ENCODE measurements at regions not wholly inside any gene's neighbourhood (a gene's known extent, or its start where the extent isn't known, plus 50 kb on each side); places are given as distances from the start of the nearest gene placed in this dataset.
A peak's percentile ranks its signal among the peaks of the same experiment; 100 is the strongest.

GRCh38 chr3:189082666-189083427 is 88.9 kb upstream of the TPRG1 start:
- no peaks in the 10 kb centered on the region for H3K36me3 Mint-ChIP-seq
- no peak overlapping the region for H3K4me3 ChIP-seq (ENCODE audit: low read length)
- no peaks in the 10 kb centered on the region for H3K36me3 ChIP-seq (ENCODE audit: control insufficient read depth in 2 of 3, insufficient read depth in 3 of 3, low read length in 3 of 3)
- H3K27me3 ChIP-seq (ENCODE audit: control insufficient read depth in 2 of 2, insufficient read depth in 2 of 2, low read length in 2 of 2) = no peaks in the 10 kb centered on the region
- H3K4me3 Mint-ChIP-seq = no peak overlapping the region
- H3K27ac Mint-ChIP-seq = no peak overlapping the region
- no peak for DNase-seq
- peaks cover 0 to 2% (median 0%) of the 10 kb centered on the region in 11 donors for H3K9me3 Mint-ChIP-seq
- ChIA-PET CTCF (no interaction called here), POLR2A (no interaction called here)
- no peak for ATAC-seq
- intact Hi-C loops (cut with micrococcal nuclease) = no loop called here
- no peaks in the 10 kb centered on the region for H3K4me1 ChIP-seq (ENCODE audit: control insufficient read depth in 2 of 2, insufficient read depth in 2 of 2, low read length in 2 of 2)
- no peak overlapping the region for H3K27ac ChIP-seq (ENCODE audit: low read depth, low read length)
- H3K9me3 ChIP-seq (ENCODE audit: control insufficient read depth in 2 of 3, low read length in 3 of 3) = no peaks in the 10 kb centered on the region
- peaks cover 0 to 17% (median 3%) of the 10 kb centered on the region in 5 donors for H3K27me3 Mint-ChIP-seq
- no peaks in the 10 kb centered on the region for H3K4me1 Mint-ChIP-seq

- DNase-seq (no peak), ATAC-seq (no peak)
- H3K27me3 Mint-ChIP-seq = peaks cover 0 to 12% (median 0%) of the 10 kb centered on the region in 5 donors
- ChIA-PET CTCF (no interaction called here), POLR2A (no interaction called here)
- H3K36me3 Mint-ChIP-seq = no peaks in the 10 kb centered on the region
- H3K9me3 ChIP-seq (ENCODE audit: control insufficient read depth in 2 of 3, low read length in 3 of 3) = no peaks in the 10 kb centered on the region
- H3K27ac ChIP-seq (ENCODE audit: low read depth, low read length) = no peak overlapping the region
- no peak overlapping the region for H3K4me3 Mint-ChIP-seq
- no peaks in the 10 kb centered on the region for H3K27me3 ChIP-seq (ENCODE audit: control insufficient read depth in 2 of 2, insufficient read depth in 2 of 2, low read length in 2 of 2)
- no peak overlapping the region for H3K4me3 ChIP-seq (ENCODE audit: low read length)
- H3K4me1 ChIP-seq (ENCODE audit: control insufficient read depth in 2 of 2, insufficient read depth in 2 of 2, low read length in 2 of 2) = no peaks in the 10 kb centered on the region
- H3K9me3 Mint-ChIP-seq = peaks cover 0 to 6% (median 0%) of the 10 kb centered on the region in 11 donors
- no peaks in the 10 kb centered on the region for H3K36me3 ChIP-seq (ENCODE audit: control insufficient read depth in 2 of 3, insufficient read depth in 3 of 3, low read length in 3 of 3)
- H3K4me1 Mint-ChIP-seq = no peaks in the 10 kb centered on the region
- intact Hi-C loops (cut with micrococcal nuclease) = no loop called here
- no peak overlapping the region for H3K27ac Mint-ChIP-seq
Measured at GRCh38 chr3:189084620-189085019, 87.2 kb upstream of the TPRG1 start.

- ATAC-seq (no peak), DNase-seq (no peak)
- ChIA-PET CTCF (no interaction called here), POLR2A (no interaction called here)
- Histone ChIP-seq H3K36me3 (ENCODE audit: control insufficient read depth in 2 of 3, insufficient read depth in 3 of 3, low read length in 3 of 3) (no peaks in the 10 kb centered on the region), H3K27ac (ENCODE audit: low read depth, low read length) (no peak overlapping the region), H3K4me3 (ENCODE audit: low read length) (no peak overlapping the region), H3K4me1 (ENCODE audit: control insufficient read depth in 2 of 2, insufficient read depth in 2 of 2, low read length in 2 of 2) (no peaks in the 10 kb centered on the region), H3K27me3 (ENCODE audit: control insufficient read depth in 2 of 2, insufficient read depth in 2 of 2, low read length in 2 of 2) (no peaks in the 10 kb centered on the region), H3K9me3 (ENCODE audit: control insufficient read depth in 2 of 3, low read length in 3 of 3) (no peaks in the 10 kb centered on the region)
- intact Hi-C loops (cut with micrococcal nuclease) = no loop called here
- Mint-ChIP-seq H3K27me3 (peaks cover 0 to 31% (median 4%) of the 10 kb centered on the region in 5 donors), H3K4me1 (peaks cover 0 to 3% (median 0%) of the 10 kb centered on the region in 7 donors), H3K9me3 (peaks cover 0 to 6% (median 0%) of the 10 kb centered on the region in 11 donors), H3K27ac (no peak overlapping the region), H3K4me3 (no peak overlapping the region), H3K36me3 (peaks cover 0 to 4% (median 0%) of the 10 kb centered on the region in 5 donors)
Measured at GRCh38 chr3:189092547-189092946, 79.2 kb upstream of the TPRG1 start.

- Mint-ChIP-seq H3K27me3 (peaks cover 0 to 23% (median 4%) of the 10 kb centered on the region in 5 donors), H3K4me3 (no peak overlapping the region), H3K36me3 (peaks cover 0 to 4% (median 0%) of the 10 kb centered on the region in 5 donors), H3K4me1 (peaks cover 0 to 5% (median 0%) of the 10 kb centered on the region in 7 donors), H3K9me3 (no peaks in the 10 kb centered on the region), H3K27ac (no peak overlapping the region)
- DNase-seq = no peak
- Histone ChIP-seq H3K4me1 (ENCODE audit: control insufficient read depth in 2 of 2, insufficient read depth in 2 of 2, low read length in 2 of 2) (no peaks in the 10 kb centered on the region), H3K36me3 (ENCODE audit: control insufficient read depth in 2 of 3, insufficient read depth in 3 of 3, low read length in 3 of 3) (no peaks in the 10 kb centered on the region), H3K4me3 (ENCODE audit: low read length) (no peak overlapping the region), H3K27ac (ENCODE audit: low read depth, low read length) (no peak overlapping the region), H3K27me3 (ENCODE audit: control insufficient read depth in 2 of 2, insufficient read depth in 2 of 2, low read length in 2 of 2) (no peaks in the 10 kb centered on the region), H3K9me3 (ENCODE audit: control insufficient read depth in 2 of 3, low read length in 3 of 3) (no peaks in the 10 kb centered on the region)
- POLR2A ChIA-PET = no interaction called here
- CTCF ChIA-PET = no interaction called here
- intact Hi-C loops (cut with micrococcal nuclease) = no loop called here
- ATAC-seq = no peak
Measured at GRCh38 chr3:189094539-189094938, 77.2 kb upstream of the TPRG1 start.

GRCh38 chr3:189096092-189096491 is 75.7 kb upstream of the TPRG1 start:
- Histone ChIP-seq H3K27ac (ENCODE audit: low read depth, low read length) (no peak overlapping the region), H3K4me1 (ENCODE audit: control insufficient read depth in 2 of 2, insufficient read depth in 2 of 2, low read length in 2 of 2) (no peaks in the 10 kb centered on the region), H3K4me3 (ENCODE audit: low read length) (no peak overlapping the region), H3K27me3 (ENCODE audit: control insufficient read depth in 2 of 2, insufficient read depth in 2 of 2, low read length in 2 of 2) (no peaks in the 10 kb centered on the region), H3K9me3 (ENCODE audit: control insufficient read depth in 2 of 3, low read length in 3 of 3) (no peaks in the 10 kb centered on the region), H3K36me3 (ENCODE audit: control insufficient read depth in 2 of 3, insufficient read depth in 3 of 3, low read length in 3 of 3) (no peaks in the 10 kb centered on the region)
- peak overlapping the region in 1 of 9 donors; percentile 33 for H3K27ac Mint-ChIP-seq
- H3K36me3 Mint-ChIP-seq = peaks cover 0 to 4% (median 0%) of the 10 kb centered on the region in 5 donors
- H3K27me3 Mint-ChIP-seq = peaks cover 0 to 22% (median 4%) of the 10 kb centered on the region in 5 donors
- ATAC-seq (no peak), DNase-seq (no peak)
- intact Hi-C loops (cut with micrococcal nuclease) = no loop called here
- CTCF ChIA-PET = no interaction called here
- POLR2A ChIA-PET = no interaction called here
- peaks cover 0 to 5% (median 0%) of the 10 kb centered on the region in 7 donors for H3K4me1 Mint-ChIP-seq
- H3K9me3 Mint-ChIP-seq = no peaks in the 10 kb centered on the region
- H3K4me3 Mint-ChIP-seq = no peak overlapping the region

- DNase-seq = no peak
- H3K36me3 ChIP-seq (ENCODE audit: control insufficient read depth in 2 of 3, insufficient read depth in 3 of 3, low read length in 3 of 3) = no peaks in the 10 kb centered on the region
Measured at GRCh38 chr3:189099031-189099471, 72.7 kb upstream of the TPRG1 start.

More at GRCh38 chr3:189099031-189099471, 72.7 kb upstream of the TPRG1 start:
- H3K27ac ChIP-seq (ENCODE audit: low read depth, low read length) = no peak overlapping the region
- Mint-ChIP-seq H3K4me1 (peaks cover 0 to 5% (median 0%) of the 10 kb centered on the region in 7 donors), H3K27me3 (peaks cover 0 to 13% (median 0%) of the 10 kb centered on the region in 5 donors), H3K4me3 (no peak overlapping the region), H3K9me3 (no peaks in the 10 kb centered on the region), H3K27ac (no peak overlapping the region), H3K36me3 (peaks cover 0 to 3% (median 0%) of the 10 kb centered on the region in 5 donors)
- no peak overlapping the region for H3K4me3 ChIP-seq (ENCODE audit: low read length)
- POLR2A ChIA-PET = no interaction called here
- intact Hi-C loops (cut with micrococcal nuclease) = no loop called here
- no peak for ATAC-seq
- CTCF ChIA-PET = no interaction called here
- H3K27me3 ChIP-seq (ENCODE audit: control insufficient read depth in 2 of 2, insufficient read depth in 2 of 2, low read length in 2 of 2) = no peaks in the 10 kb centered on the region
- no peaks in the 10 kb centered on the region for H3K9me3 ChIP-seq (ENCODE audit: control insufficient read depth in 2 of 3, low read length in 3 of 3)
- H3K4me1 ChIP-seq (ENCODE audit: control insufficient read depth in 2 of 2, insufficient read depth in 2 of 2, low read length in 2 of 2) = no peaks in the 10 kb centered on the region
